AG10803 (cell line): ENCODE measurements at regions not wholly inside any gene's neighbourhood (a gene's known extent, or its start where the extent isn't known, plus 50 kb on each side); places are given as distances from the start of the nearest gene placed in this dataset.

Source experiments
- DNase-seq: peaks from one replicate; pipeline ENCODE4 v3.0.0; 2010; ENCODE audit warnings: low read depth
- H3K4me3 ChIP-seq: 2 replicates; pipeline ENCODE4 v1.5.1; 2011; ENCODE audit warnings: mild to moderate bottlenecking, low read length, control low read depth
- TF ChIP-seq, protein P1 (sequence below): conservative IDR thresholded peaks from 2 replicates; pipeline ENCODE4 v1.5.1; 2011; ENCODE audit warnings: mild to moderate bottlenecking, low read length, control low read depth, inconsistent platforms

DNA sequence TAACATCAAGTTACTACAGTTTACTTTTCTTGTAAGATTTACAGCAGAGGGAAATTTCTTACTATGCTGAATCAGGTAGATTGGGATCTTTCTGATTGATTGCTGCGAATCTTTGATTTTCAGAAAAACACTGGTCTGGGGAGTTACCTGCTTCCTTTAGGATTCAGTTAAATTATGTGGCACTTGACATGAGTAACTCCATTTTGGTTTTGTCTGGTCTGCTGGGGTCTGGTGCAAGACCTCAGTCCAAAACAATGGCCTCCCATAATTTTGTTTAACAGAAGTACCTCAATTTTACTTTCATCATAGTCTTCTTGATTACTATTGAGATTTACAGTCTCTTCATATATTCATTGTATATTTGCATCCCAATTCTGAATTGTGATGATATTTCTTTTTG, 775.5 kb downstream of the TRIB2 start:
- TF ChIP-seq, protein P1, sequence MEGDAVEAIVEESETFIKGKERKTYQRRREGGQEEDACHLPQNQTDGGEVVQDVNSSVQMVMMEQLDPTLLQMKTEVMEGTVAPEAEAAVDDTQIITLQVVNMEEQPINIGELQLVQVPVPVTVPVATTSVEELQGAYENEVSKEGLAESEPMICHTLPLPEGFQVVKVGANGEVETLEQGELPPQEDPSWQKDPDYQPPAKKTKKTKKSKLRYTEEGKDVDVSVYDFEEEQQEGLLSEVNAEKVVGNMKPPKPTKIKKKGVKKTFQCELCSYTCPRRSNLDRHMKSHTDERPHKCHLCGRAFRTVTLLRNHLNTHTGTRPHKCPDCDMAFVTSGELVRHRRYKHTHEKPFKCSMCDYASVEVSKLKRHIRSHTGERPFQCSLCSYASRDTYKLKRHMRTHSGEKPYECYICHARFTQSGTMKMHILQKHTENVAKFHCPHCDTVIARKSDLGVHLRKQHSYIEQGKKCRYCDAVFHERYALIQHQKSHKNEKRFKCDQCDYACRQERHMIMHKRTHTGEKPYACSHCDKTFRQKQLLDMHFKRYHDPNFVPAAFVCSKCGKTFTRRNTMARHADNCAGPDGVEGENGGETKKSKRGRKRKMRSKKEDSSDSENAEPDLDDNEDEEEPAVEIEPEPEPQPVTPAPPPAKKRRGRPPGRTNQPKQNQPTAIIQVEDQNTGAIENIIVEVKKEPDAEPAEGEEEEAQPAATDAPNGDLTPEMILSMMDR = no peak
- H3K4me3 ChIP-seq = no peak overlapping the region

DNA sequence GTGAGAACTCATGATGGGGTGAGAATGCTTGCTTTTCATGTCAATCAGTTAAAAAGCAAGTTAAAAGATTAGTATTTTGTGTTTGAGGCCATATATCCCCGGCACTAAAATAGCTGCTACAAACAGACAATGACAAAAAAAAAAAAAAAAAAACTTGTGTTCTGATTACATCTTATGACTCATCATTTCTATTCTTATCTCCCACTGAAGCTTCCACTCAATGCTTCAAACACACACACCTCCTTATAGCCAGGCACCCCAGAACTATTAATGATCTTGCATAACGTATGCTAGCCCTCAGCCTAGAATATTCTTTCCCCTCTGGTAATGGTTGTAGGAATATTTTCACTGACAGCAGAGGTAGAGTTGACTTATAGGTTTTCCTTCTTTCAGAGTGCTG, 778.3 kb downstream of the TRIB2 start:
- TF ChIP-seq, protein P1 = no peak
- DNase-seq = no peak
- H3K4me3 ChIP-seq = no peak overlapping the region

More for the DNA sequence above, 775.5 kb downstream of the TRIB2 start:
- no peak for DNase-seq

DNA sequence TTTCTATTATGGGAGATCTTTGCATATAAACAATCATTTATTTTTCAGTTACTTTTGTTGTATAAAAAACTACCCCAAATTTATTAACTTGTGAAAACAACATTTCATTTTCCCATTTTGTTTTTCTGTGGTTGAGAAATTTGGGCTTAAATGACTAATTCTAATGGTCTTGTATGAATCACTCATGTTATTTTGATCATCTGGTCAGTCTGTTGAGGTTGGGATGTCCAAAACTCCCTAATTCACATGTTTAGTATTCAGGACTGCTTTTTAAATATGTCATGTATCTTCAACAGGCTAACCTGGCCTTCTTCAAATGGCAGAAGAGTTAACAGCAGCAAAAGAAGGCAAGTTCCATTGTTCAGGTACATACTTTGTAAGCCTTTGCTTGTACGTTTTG, 788.1 kb downstream of the TRIB2 start:
- H3K4me3 ChIP-seq = no peak overlapping the region

DNA sequence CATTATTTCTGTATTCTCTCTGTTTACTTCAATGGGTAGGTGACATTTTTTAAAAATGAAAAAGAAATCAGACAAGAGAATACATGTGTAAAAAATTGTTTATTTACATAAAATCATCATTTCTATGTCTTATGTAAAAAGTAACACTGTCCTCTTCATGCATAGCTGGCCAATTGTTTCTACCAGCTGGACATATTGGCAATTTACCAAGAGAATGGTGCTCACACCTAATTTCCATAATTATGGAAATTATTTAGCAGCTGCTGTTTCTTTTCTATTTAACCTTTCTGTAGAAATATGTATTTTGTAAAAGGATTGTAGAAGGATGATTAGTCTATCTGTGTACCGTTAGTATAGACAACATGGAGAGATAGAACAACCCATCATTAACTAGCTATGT, 791.9 kb downstream of the TRIB2 start:
- TF ChIP-seq, protein P1 = no peak
- no peak overlapping the region for H3K4me3 ChIP-seq
- DNase-seq = no peak

More for the DNA sequence above, 788.1 kb downstream of the TRIB2 start:
- DNase-seq = no peak
- TF ChIP-seq, protein P1 = no peak

DNA sequence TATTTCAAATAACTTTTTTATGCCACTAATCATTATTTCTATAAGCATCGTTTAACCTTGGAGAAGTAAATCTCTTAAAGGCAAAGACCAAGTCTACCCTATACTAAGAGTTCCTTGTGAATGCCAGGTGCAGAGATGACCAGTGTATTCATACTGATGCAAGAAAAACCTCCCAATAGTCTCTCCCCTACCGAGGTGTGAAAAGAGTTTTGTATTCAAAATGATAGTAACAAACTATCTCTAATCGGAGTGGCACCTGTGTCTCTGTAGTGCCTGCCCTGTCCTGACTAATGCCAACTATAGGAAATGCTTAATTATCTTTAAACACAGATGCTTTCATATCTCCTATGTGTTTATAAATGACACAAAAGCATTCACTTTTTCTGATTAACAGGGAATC, 798.5 kb downstream of the TRIB2 start:
- TF ChIP-seq, protein P1 = no peak
- H3K4me3 ChIP-seq = no peak overlapping the region

DNA sequence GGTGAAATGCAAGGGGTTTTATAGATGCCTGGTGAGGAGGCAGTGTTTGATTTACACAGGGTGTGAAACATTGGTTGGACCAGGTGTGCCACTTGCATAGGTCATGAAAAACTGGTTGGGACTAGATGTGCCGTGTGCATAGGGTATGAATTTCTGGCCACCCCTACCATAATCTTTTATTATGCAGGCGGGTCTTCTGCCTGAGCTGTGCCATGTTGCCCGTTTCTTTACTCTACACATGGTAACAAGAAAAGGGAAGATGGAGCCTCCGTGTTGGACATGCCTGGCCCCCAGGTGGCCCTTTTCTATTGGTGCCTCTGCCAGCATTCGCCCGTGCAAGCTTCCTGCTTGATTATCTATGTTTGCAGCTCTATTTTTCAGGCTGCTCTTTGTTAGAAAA, 805.4 kb downstream of the TRIB2 start:
- no peak overlapping the region for H3K4me3 ChIP-seq
- TF ChIP-seq, protein P1 = no peak

More for the DNA sequence above, 798.5 kb downstream of the TRIB2 start:
- DNase-seq = no peak

DNA sequence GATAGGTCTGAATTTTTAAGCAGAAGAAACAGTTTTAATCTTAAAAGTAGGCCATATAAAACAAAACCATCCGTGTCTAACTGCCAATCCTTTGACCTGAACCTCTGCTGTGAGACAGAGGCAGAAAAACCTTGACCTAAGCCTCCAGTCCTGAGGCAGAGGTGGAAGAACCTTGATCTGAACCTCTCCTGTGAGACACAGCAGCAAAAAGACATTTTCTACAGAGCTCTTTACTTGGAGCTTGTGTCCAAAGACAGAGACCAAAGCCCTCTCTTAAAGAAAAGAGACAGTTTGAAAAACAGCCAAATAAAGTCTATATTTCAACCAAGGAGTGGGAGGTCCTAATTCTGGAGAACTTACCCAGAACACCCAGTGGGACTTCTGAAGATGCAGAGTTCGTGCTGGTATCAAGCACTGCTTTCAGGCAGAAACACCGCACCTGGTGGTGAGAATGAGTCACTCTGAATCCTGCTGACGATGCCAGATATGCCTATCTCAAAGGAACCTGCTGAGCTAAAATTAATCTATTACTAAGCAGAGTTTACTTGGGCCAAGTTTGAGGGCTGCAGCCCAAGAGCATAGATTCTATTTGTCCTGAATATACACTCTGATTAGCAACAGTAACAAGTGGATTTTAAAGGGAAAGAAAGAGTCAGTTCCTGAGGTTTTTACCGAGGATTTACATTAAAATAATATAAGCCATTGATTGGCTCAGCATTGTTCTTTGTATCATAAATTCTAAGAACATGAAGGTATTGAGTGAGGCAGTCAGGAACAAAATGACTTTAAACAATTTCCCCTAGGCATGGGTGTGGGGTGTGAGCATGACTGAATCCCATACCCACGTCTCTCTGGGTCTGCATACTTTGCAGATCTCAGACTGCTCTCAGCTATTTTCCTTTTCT, 806.4 kb downstream of the TRIB2 start:
- TF ChIP-seq, protein P1 = no peak
- no peak overlapping the region for H3K4me3 ChIP-seq
- DNase-seq = no peak

More for the DNA sequence above, 805.4 kb downstream of the TRIB2 start:
- DNase-seq = no peak
